GM12878 (cell line): ENCODE measurements at regions not wholly inside any gene's neighbourhood (a gene's known extent, or its start where the extent isn't known, plus 50 kb on each side); places are given as distances from the start of the nearest gene placed in this dataset.

Experiments used
- ATAC-seq: fragments of 200-7000 bp; cut with Tn5 transposase; 3 replicates; pipeline ENCODE4 v1.9.1; 2020; ENCODE audit warnings: mild to moderate bottlenecking, moderate library complexity
- BruUV-seq: library from RNA; stranded (reverse); fragments of 400-500 nt; replicated peaks from 2 replicates; lab custom pipeline; 2021; lab: Mats Ljungman, UMichigan
- CTCF ChIA-PET: fragments of 300-600 bp; sonication (Branson Sonifier 250); formaldehyde crosslinking; extraction: SDS; loops from one replicate; lab custom pipeline; 2021; ENCODE audit warnings: inconsistent platforms; lab: Yijun Ruan, JAX
- POLR2A ChIA-PET: fragments of 350-600 bp; formaldehyde crosslinking; extraction: SDS; loops from one replicate; lab custom pipeline; 2021; ENCODE audit warnings: inconsistent platforms; lab: Charles Lee
- RAD21 ChIA-PET: fragments of 300-600 bp; sonication (Branson Sonifier 250); formaldehyde crosslinking; loops from one replicate; lab custom pipeline; 2023; ENCODE audit warnings: antibody characterized with exemption; ENCODE audit not compliant: unreplicated experiment; lab: Charles Lee
- SMC1A ChIA-PET: fragments of 300-600 bp; sonication (Branson Sonifier 250); formaldehyde crosslinking; loops from one replicate; lab custom pipeline; 2023; ENCODE audit not compliant: unreplicated experiment, uncharacterized antibody; lab: Charles Lee
- DNase-seq: peaks from one replicate; pipeline ENCODE4 v3.0.0-alpha.2; 2011; ENCODE audit warnings: low read depth, low spot score
- FAIRE-seq: peaks from 3 replicates; lab custom pipeline; 2011; peaks lifted over from hg19 to GRCh38; lab: Jason Lieb, UNC
- H2AFZ ChIP-seq: 2 replicates; pipeline ENCODE4 v1.6.0; 2011; ENCODE audit warnings: low read depth, low read length, control low read depth; ENCODE audit not compliant: control insufficient read depth
- H3K27ac ChIP-seq: 2 replicates; pipeline ENCODE4 v1.5.1; 2011; ENCODE audit warnings: control low read depth; ENCODE audit not compliant: control insufficient read depth, insufficient read depth
- H3K27me3 ChIP-seq, 2 experiments: replicated peaks in 1 of 2; 2 replicates each; pipeline versions ENCODE4 v1.6.0 to v1.6.1; 2011; ENCODE audit warnings: low read length in 1 of 2; ENCODE audit not compliant: control insufficient read depth in 2 of 2, insufficient read depth in 2 of 2
- H3K36me3 ChIP-seq, 2 experiments: 2 replicates each; pipeline ENCODE4 v1.5.1; 2011; ENCODE audit warnings: low read length in 1 of 2; ENCODE audit not compliant: control insufficient read depth in 2 of 2, insufficient read depth in 2 of 2
- H3K4me1 ChIP-seq: 2 replicates; pipeline ENCODE4 v1.6.1; 2011; ENCODE audit warnings: mild to moderate bottlenecking, low read length, moderate library complexity, mixed read lengths; ENCODE audit not compliant: control insufficient read depth, insufficient read depth
- H3K4me2 ChIP-seq: 2 replicates; pipeline ENCODE4 v1.6.0; 2011; ENCODE audit warnings: control low read depth; ENCODE audit not compliant: control insufficient read depth, insufficient read depth
- H3K4me3 ChIP-seq: fragments of 200-600 bp; sonication (generic); 2 replicates; pipeline ENCODE4 v1.5.1; 2016
- H3K79me2 ChIP-seq: 2 replicates; pipeline ENCODE4 v1.6.0; 2011; ENCODE audit warnings: low read length; ENCODE audit not compliant: control insufficient read depth, insufficient read depth
- H3K9ac ChIP-seq: 2 replicates; pipeline ENCODE4 v1.8.0; 2011; ENCODE audit warnings: low read length, control low read depth, mixed read lengths; ENCODE audit not compliant: control insufficient read depth, insufficient read depth
- H3K9me3 ChIP-seq: replicated peaks from 3 replicates; pipeline ENCODE4 v1.5.1; 2011; ENCODE audit warnings: mild to moderate bottlenecking, low read length; ENCODE audit not compliant: control insufficient read depth, insufficient read depth
- H4K20me1 ChIP-seq: 2 replicates; pipeline ENCODE4 v1.6.0; 2011; ENCODE audit not compliant: control insufficient read depth, insufficient read depth
- BACH1 ChIP-seq: fragments of 450-650 bp; IDR thresholded peaks from 2 replicates; pipeline ENCODE4 v1.6.1; 2017; ENCODE audit warnings: mild to moderate bottlenecking, borderline replicate concordance
- CEBPB ChIP-seq, 2 experiments: fragments of 150-350 bp in 1 of 2; IDR thresholded peaks; 2 replicates each; pipeline ENCODE4 v1.6.1; 2012 to 2014; ENCODE audit warnings: low read depth in 2 of 2, low read length in 2 of 2, borderline replicate concordance in 1 of 2, inconsistent platforms in 1 of 2
- HDAC2 ChIP-seq: fragments of 200-600 bp; sonication (generic); IDR thresholded peaks from 2 replicates; pipeline ENCODE4 v1.6.1; 2017
- HDAC6 ChIP-seq: fragments of 200-600 bp; sonication (generic); IDR thresholded peaks from one replicate; pipeline ENCODE4 v1.8.0; 2017; ENCODE audit warnings: antibody characterized with exemption; ENCODE audit not compliant: unreplicated experiment
- RAD21 ChIP-seq: IDR thresholded peaks from 2 replicates; pipeline ENCODE4 v1.6.1; 2011; ENCODE audit warnings: mild to moderate bottlenecking, low read depth, low read length, moderate library complexity; ENCODE audit not compliant: insufficient read depth
- RBBP5 ChIP-seq: fragments of 200-600 bp; sonication (generic); conservative IDR thresholded peaks from 2 replicates; pipeline ENCODE4 v1.6.1; 2016
- SREBF1 ChIP-seq: IDR thresholded peaks from 2 replicates; pipeline ENCODE4 v1.6.1; 2012; ENCODE audit warnings: mild to moderate bottlenecking, low read length
- WRNIP1 ChIP-seq: IDR thresholded peaks from 2 replicates; pipeline ENCODE4 v1.6.1; 2011; ENCODE audit warnings: low read depth, low read length, improper control_type of control experiment, borderline replicate concordance
- WGBS: methylation state at CpG from one replicate; pipeline ENCODE4 v1.1.6; 2016; ENCODE audit warnings: low lambda C conversion rate; ENCODE audit not compliant: insufficient replicate concordance, insufficient coverage; ENCODE audit errors: missing lambda C conversion rate; 5-methylcytosine and 5-hydroxymethylcytosine counted together
- in situ Hi-C: fragments of 300-500 bp; cut with MboI; formaldehyde crosslinking; loops from 9 replicates; pipeline ENCODE4 v1.14.3; 2018; ENCODE audit warnings: mixed read lengths
- intact Hi-C: fragments of 100-400 bp; cut with micrococcal nuclease; formaldehyde crosslinking; loops from one replicate; pipeline ENCODE4 v1.14.2; 2022; ENCODE audit not compliant: unreplicated experiment
- TF ChIP-seq, protein P1 (sequence below): IDR thresholded peaks from 2 replicates; pipeline ENCODE4 v1.6.1; 2012; ENCODE audit warnings: improper control_type of control experiment, low read depth, low read length; ENCODE audit not compliant: insufficient replicate concordance

DNA sequence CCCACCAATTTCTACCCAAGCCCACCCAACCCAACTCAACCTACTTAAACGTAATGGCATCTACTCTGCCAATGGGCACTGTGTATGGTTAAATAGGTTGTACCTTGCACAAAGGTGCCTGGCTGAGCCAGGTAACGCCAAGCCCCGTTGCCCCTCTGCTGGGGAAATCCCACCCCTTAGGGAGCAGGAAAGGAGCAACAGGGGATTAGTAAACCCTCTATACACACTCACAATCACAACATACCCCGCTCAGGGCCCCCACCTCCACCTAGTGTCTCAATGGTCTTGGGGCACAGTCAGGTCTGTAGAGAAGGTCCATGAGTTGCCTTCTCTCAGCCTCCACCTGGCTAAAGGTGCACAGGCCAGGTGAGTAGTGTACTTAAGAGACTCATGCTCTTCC is 74.3 kb upstream of the PCBD1 start:
- intact Hi-C loops, result no loop called here
- Histone ChIP-seq H4K20me1 (no peaks in the 10 kb centered on the region), H3K9ac (no peak overlapping the region), H3K4me2 (no peak overlapping the region), H3K79me2 (no peaks in the 10 kb centered on the region), H3K27ac (no peak overlapping the region), H3K4me3 (no peak overlapping the region), H3K4me1 (peaks cover 2% of the 10 kb centered on the region), H3K36me3 (no peaks in the 10 kb centered on the region), H2AFZ (no peak overlapping the region), H3K9me3 (no peaks in the 10 kb centered on the region), H3K27me3 (no peaks in the 10 kb centered on the region; a peak in 1 of 4 replicates)
- no TSS peak for BruUV-seq
- TF ChIP-seq, protein P1, sequence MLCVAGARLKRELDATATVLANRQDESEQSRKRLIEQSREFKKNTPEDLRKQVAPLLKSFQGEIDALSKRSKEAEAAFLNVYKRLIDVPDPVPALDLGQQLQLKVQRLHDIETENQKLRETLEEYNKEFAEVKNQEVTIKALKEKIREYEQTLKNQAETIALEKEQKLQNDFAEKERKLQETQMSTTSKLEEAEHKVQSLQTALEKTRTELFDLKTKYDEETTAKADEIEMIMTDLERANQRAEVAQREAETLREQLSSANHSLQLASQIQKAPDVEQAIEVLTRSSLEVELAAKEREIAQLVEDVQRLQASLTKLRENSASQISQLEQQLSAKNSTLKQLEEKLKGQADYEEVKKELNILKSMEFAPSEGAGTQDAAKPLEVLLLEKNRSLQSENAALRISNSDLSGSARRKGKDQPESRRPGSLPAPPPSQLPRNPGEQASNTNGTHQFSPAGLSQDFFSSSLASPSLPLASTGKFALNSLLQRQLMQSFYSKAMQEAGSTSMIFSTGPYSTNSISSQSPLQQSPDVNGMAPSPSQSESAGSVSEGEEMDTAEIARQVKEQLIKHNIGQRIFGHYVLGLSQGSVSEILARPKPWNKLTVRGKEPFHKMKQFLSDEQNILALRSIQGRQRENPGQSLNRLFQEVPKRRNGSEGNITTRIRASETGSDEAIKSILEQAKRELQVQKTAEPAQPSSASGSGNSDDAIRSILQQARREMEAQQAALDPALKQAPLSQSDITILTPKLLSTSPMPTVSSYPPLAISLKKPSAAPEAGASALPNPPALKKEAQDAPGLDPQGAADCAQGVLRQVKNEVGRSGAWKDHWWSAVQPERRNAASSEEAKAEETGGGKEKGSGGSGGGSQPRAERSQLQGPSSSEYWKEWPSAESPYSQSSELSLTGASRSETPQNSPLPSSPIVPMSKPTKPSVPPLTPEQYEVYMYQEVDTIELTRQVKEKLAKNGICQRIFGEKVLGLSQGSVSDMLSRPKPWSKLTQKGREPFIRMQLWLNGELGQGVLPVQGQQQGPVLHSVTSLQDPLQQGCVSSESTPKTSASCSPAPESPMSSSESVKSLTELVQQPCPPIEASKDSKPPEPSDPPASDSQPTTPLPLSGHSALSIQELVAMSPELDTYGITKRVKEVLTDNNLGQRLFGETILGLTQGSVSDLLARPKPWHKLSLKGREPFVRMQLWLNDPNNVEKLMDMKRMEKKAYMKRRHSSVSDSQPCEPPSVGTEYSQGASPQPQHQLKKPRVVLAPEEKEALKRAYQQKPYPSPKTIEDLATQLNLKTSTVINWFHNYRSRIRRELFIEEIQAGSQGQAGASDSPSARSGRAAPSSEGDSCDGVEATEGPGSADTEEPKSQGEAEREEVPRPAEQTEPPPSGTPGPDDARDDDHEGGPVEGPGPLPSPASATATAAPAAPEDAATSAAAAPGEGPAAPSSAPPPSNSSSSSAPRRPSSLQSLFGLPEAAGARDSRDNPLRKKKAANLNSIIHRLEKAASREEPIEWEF, result no peak
- RAD21 ChIA-PET, result no interaction called here
- WGBS, result 14% methylated on average over 4 of the region's 4 CpGs
- ATAC-seq, result no peak
- DNase-seq, result no peak
- SMC1A ChIA-PET, result no interaction called here
- POLR2A ChIA-PET, result no interaction called here
- in situ Hi-C loops, result no loop called here
- CTCF ChIA-PET, result no interaction called here
- no peak for FAIRE-seq

GRCh38 chr10:70963271-70963670 is 74.9 kb upstream of the PCBD1 start:
- Histone ChIP-seq H3K4me3 (no peak overlapping the region), H3K27ac (no peak overlapping the region), H3K4me2 (no peak overlapping the region), H3K9me3 (no peaks in the 10 kb centered on the region), H4K20me1 (no peaks in the 10 kb centered on the region), H2AFZ (no peak overlapping the region), H3K27me3 (no peaks in the 10 kb centered on the region; a peak in 1 of 4 replicates), H3K79me2 (no peaks in the 10 kb centered on the region), H3K36me3 (no peaks in the 10 kb centered on the region), H3K4me1 (peaks cover 8% of the 10 kb centered on the region), H3K9ac (no peak overlapping the region)
- ChIA-PET POLR2A (no interaction called here), SMC1A (no interaction called here), RAD21 (no interaction called here), CTCF (no interaction called here)
- TF ChIP-seq HDAC6 (no peak), BACH1 (no peak), SREBF1 (no peak), CEBPB (IDR thresholded peaks at IDR 0.05; ENCODE audit: borderline replicate concordance in 1 of 2, low read depth in 2 of 2, low read length in 2 of 2) (no peak), WRNIP1 (no peak), RAD21 (no peak), RBBP5 (no peak), HDAC2 (no peak)
- DNase-seq (no peak), FAIRE-seq (no peak), ATAC-seq (no peak)
- no TSS peak for BruUV-seq
- 46% methylated on average over 13 of the region's 14 CpGs for WGBS
- intact Hi-C loops, result no loop called here
- in situ Hi-C loops, result no loop called here
